ENCODE measurements at regions not wholly inside any gene's neighbourhood (a gene's known extent, or its start where the extent isn't known, plus 50 kb on each side); places are given as distances from the start of the nearest gene placed in this dataset.

GRCh38 chr4:123596805-123597204, 200.2 kb downstream of the SPRY1 start:
- Histone ChIP-seq H3K27me3 (ENCODE audit: control insufficient read depth, insufficient read depth, low read length) (no peaks in the 10 kb centered on the region), H3K4me1 (ENCODE audit: control insufficient read depth in 2 of 3, insufficient read depth in 2 of 3, low read depth in 1 of 3, low read length in 3 of 3) (peaks cover 0 to 7% (median 3%) of the 10 kb centered on the region in 3 donors), H3K36me3 (ENCODE audit: control insufficient read depth in 2 of 3, insufficient read depth in 3 of 3, low read length in 3 of 3) (no peaks in the 10 kb centered on the region), H3K27ac (ENCODE audit: low read depth in 2 of 2, low read length in 2 of 2) (no peak overlapping the region), H3K4me3 (ENCODE audit: low read length in 3 of 3) (no peak overlapping the region), H3K9me3 (ENCODE audit: control insufficient read depth in 2 of 3, insufficient read depth in 1 of 3, low read length in 3 of 3) (no peaks in the 10 kb centered on the region), H3K9ac (ENCODE audit: low read length in 3 of 3) (no peak overlapping the region)
- TF ChIP-seq CTCF (IDR thresholded peaks at IDR 0.05; ENCODE audit: borderline replicate concordance, extremely low read depth, insufficient read depth): no peak
- intact Hi-C loops (cut with DNase I): no loop called here
- DNase-seq: no peak
- FAIRE-seq: no peak

- H3K4me3 ChIP-seq (ENCODE audit: low read length in 3 of 3): no peak overlapping the region
- intact Hi-C loops (cut with DNase I): no loop called here
- no peak for TF ChIP-seq CTCF (IDR thresholded peaks at IDR 0.05; ENCODE audit: borderline replicate concordance, extremely low read depth, insufficient read depth)
- H3K27me3 ChIP-seq (ENCODE audit: control insufficient read depth, insufficient read depth, low read length): no peaks in the 10 kb centered on the region
- no peak overlapping the region for H3K9ac ChIP-seq (ENCODE audit: low read length in 3 of 3)
- FAIRE-seq: no peak
- no peaks in the 10 kb centered on the region for H3K36me3 ChIP-seq (ENCODE audit: control insufficient read depth in 2 of 3, insufficient read depth in 3 of 3, low read length in 3 of 3)
- no peaks in the 10 kb centered on the region for H3K9me3 ChIP-seq (ENCODE audit: control insufficient read depth in 2 of 3, insufficient read depth in 1 of 3, low read length in 3 of 3)
- no peak for DNase-seq
- no peak overlapping the region for H3K27ac ChIP-seq (ENCODE audit: low read depth in 2 of 2, low read length in 2 of 2)
- H3K4me1 ChIP-seq (ENCODE audit: control insufficient read depth in 2 of 3, insufficient read depth in 2 of 3, low read depth in 1 of 3, low read length in 3 of 3): peaks cover 0 to 7% (median 3%) of the 10 kb centered on the region in 3 donors
Observed at GRCh38 chr4:123597586-123597985, 201.0 kb downstream of the SPRY1 start.

- Histone ChIP-seq H3K9me3 (ENCODE audit: control insufficient read depth in 2 of 3, insufficient read depth in 1 of 3, low read length in 3 of 3) (no peaks in the 10 kb centered on the region), H3K27ac (ENCODE audit: low read depth in 2 of 2, low read length in 2 of 2) (no peak overlapping the region), H3K4me1 (ENCODE audit: control insufficient read depth in 2 of 3, insufficient read depth in 2 of 3, low read depth in 1 of 3, low read length in 3 of 3) (peaks cover 0 to 7% (median 5%) of the 10 kb centered on the region in 3 donors), H3K9ac (ENCODE audit: low read length in 3 of 3) (no peak overlapping the region), H3K4me3 (ENCODE audit: low read length in 3 of 3) (no peak overlapping the region), H3K27me3 (ENCODE audit: control insufficient read depth, insufficient read depth, low read length) (no peaks in the 10 kb centered on the region), H3K36me3 (ENCODE audit: control insufficient read depth in 2 of 3, insufficient read depth in 3 of 3, low read length in 3 of 3) (no peaks in the 10 kb centered on the region)
- FAIRE-seq (no peak), DNase-seq (no peak)
- intact Hi-C loops (cut with DNase I): no loop called here
- TF ChIP-seq CTCF (IDR thresholded peaks at IDR 0.05; ENCODE audit: borderline replicate concordance, extremely low read depth, insufficient read depth): no peak
Observed at GRCh38 chr4:123598331-123598730, 201.7 kb downstream of the SPRY1 start.
